HepG2 (cell line): ENCODE measurements at regions not wholly inside any gene's neighbourhood (a gene's known extent, or its start where the extent isn't known, plus 50 kb on each side); places are given as distances from the start of the nearest gene placed in this dataset.

Source experiments
- ATAC-seq: fragments of 200-7000 bp; cut with Tn5 transposase; 3 replicates; pipeline ENCODE4 v1.9.1; 2020; ENCODE audit warnings: mild to moderate bottlenecking, moderate library complexity
- BruUV-seq: library from RNA; stranded (reverse); fragments of 400-500 nt; replicated peaks from 2 replicates; lab custom pipeline; 2021; lab: Mats Ljungman, UMichigan
- CTCF ChIA-PET: fragments of 300-600 bp; formaldehyde crosslinking; extraction: SDS; loops from one replicate; lab custom pipeline; 2021; ENCODE audit warnings: low total read pairs, inconsistent platforms, low intra/inter-chr PET ratio; lab: Yijun Ruan, JAX
- POLR2A ChIA-PET: fragments of 350-600 bp; sonication (Branson Sonifier 250); formaldehyde crosslinking; loops from one replicate; lab custom pipeline; 2020; ENCODE audit warnings: antibody characterized with exemption, inconsistent platforms; lab: Yijun Ruan, JAX
- DNase-seq: peaks from one replicate; pipeline ENCODE4 v3.0.0-alpha.2; 2015; ENCODE audit warnings: low spot score
- FAIRE-seq: peaks from 3 replicates; lab custom pipeline; 2011; peaks lifted over from hg19 to GRCh38; lab: Jason Lieb, UNC
- H2AFZ ChIP-seq: one replicate; pipeline ENCODE4 v1.6.1; 2011; ENCODE audit warnings: low read length, inconsistent platforms
- H3K27ac ChIP-seq: fragments of 300-600 bp; 3 replicates; pipeline ENCODE4 v1.8.0; 2011; ENCODE audit warnings: mixed run types, mild to moderate bottlenecking, mixed read lengths, low read length, inconsistent platforms; ENCODE audit not compliant: insufficient read depth; ENCODE audit errors: extremely low read length
- H3K27me3 ChIP-seq, 2 experiments: fragments of 200-600 bp in 1 of 2; 2 replicates in 1 of 2; 3 replicates in 1 of 2; pipeline versions ENCODE4 v1.6.0 to v1.8.0; 2011; ENCODE audit warnings: low read length in 2 of 2, mild to moderate bottlenecking in 2 of 2, moderate library complexity in 2 of 2, inconsistent platforms in 1 of 2; ENCODE audit not compliant: insufficient read depth in 2 of 2, control insufficient read depth in 1 of 2
- H3K36me3 ChIP-seq, 2 experiments: fragments of 200-600 bp in 1 of 2; replicated peaks in 1 of 2; 2 replicates in 1 of 2; 3 replicates in 1 of 2; pipeline versions ENCODE4 v1.5.1 to v1.8.0; 2011; ENCODE audit warnings: low read length in 2 of 2, inconsistent platforms in 1 of 2; ENCODE audit not compliant: insufficient read depth in 2 of 2, control insufficient read depth in 1 of 2
- H3K4me1 ChIP-seq: 2 replicates; pipeline ENCODE4 v1.5.1; 2012; ENCODE audit warnings: low read length, inconsistent platforms; ENCODE audit not compliant: insufficient read depth
- H3K4me2 ChIP-seq: 2 replicates; pipeline ENCODE4 v1.6.0; 2011; ENCODE audit warnings: low read depth, low read length, inconsistent platforms
- H3K4me3 ChIP-seq, 3 experiments: fragments of 200-600 bp in 1 of 3; sonication (generic), shearing (Covaris generic) in 1 of 3; replicated peaks in 1 of 3; 2 replicates each; pipeline ENCODE4 v1.5.1; 2011 to 2016; ENCODE audit warnings: low read length in 3 of 3, inconsistent platforms in 2 of 3, low read depth in 2 of 3, mild to moderate bottlenecking in 2 of 3, control low read depth in 1 of 3, mixed read lengths in 1 of 3; ENCODE audit not compliant: insufficient read depth in 1 of 3
- H3K79me2 ChIP-seq: one replicate; pipeline ENCODE4 v1.6.1; 2011; ENCODE audit warnings: low read length, inconsistent platforms; ENCODE audit not compliant: insufficient read depth
- H3K9ac ChIP-seq: 2 replicates; pipeline ENCODE4 v1.6.0; 2011; ENCODE audit warnings: mild to moderate bottlenecking, low read depth, low read length, inconsistent platforms; ENCODE audit not compliant: insufficient read depth
- H3K9me3 ChIP-seq: 2 replicates; pipeline ENCODE4 v1.5.1; 2012; ENCODE audit warnings: mild to moderate bottlenecking, low read length
- H4K20me1 ChIP-seq: 2 replicates; pipeline ENCODE4 v1.6.0; 2011; ENCODE audit warnings: inconsistent platforms, mild to moderate bottlenecking, low read length, moderate library complexity; ENCODE audit not compliant: insufficient read depth
- AGO1 ChIP-seq: fragments of 200-400 bp; formaldehyde crosslinking; IDR thresholded peaks from 2 replicates; pipeline ENCODE4 v1.6.1; 2017; ENCODE audit warnings: mild to moderate bottlenecking, low read depth, low read length, moderate library complexity; ENCODE audit not compliant: poor library complexity, severe bottlenecking
- IRX3 ChIP-seq: sonication (generic); formaldehyde crosslinking; IDR thresholded peaks from 2 replicates; pipeline ENCODE4 v1.8.1; 2023; ENCODE audit warnings: mild to moderate bottlenecking, low read depth, missing genetic modification reagents, borderline replicate concordance
- KDM6A ChIP-seq: IDR thresholded peaks from 2 replicates; pipeline ENCODE4 v1.6.1; 2016; ENCODE audit warnings: low read depth
- KLF15 ChIP-seq: sonication (generic); formaldehyde crosslinking; IDR thresholded peaks from 2 replicates; pipeline ENCODE4 v1.8.1; 2023; ENCODE audit warnings: borderline replicate concordance, mild to moderate bottlenecking, inconsistent platforms, missing genetic modification reagents, mixed read lengths
- MIER2 ChIP-seq: IDR thresholded peaks from 2 replicates; pipeline ENCODE4 v1.6.1; 2016; ENCODE audit warnings: missing biosample characterization, missing genetic modification reagents
- MTF1 ChIP-seq: sonication (generic); formaldehyde crosslinking; IDR thresholded peaks from 2 replicates; pipeline ENCODE4 v1.5.0; 2020; ENCODE audit warnings: missing genetic modification reagents
- NAIF1 ChIP-seq: sonication (generic); formaldehyde crosslinking; IDR thresholded peaks from 2 replicates; pipeline ENCODE4 v1.5.0; 2020; ENCODE audit warnings: mild to moderate bottlenecking, missing genetic modification reagents, borderline replicate concordance
- NFRKB ChIP-seq: fragments of 450-650 bp; IDR thresholded peaks from 2 replicates; pipeline ENCODE4 v1.6.1; 2017
- PTBP1 ChIP-seq: fragments of 200-400 bp; formaldehyde crosslinking; IDR thresholded peaks from 2 replicates; pipeline ENCODE4 v1.6.1; 2018; ENCODE audit warnings: low read length, low read depth; ENCODE audit not compliant: poor library complexity, severe bottlenecking
- SIX1 ChIP-seq: sonication (generic); formaldehyde crosslinking; IDR thresholded peaks from 2 replicates; pipeline ENCODE4 v1.4.0; 2020; ENCODE audit warnings: missing genetic modification reagents, borderline replicate concordance
- U2AF2 ChIP-seq: fragments of 200-400 bp; formaldehyde crosslinking; IDR thresholded peaks from 2 replicates; pipeline ENCODE4 v1.6.1; 2017; ENCODE audit warnings: low read depth, mild to moderate bottlenecking, low read length
- YEATS2 ChIP-seq: sonication (generic); formaldehyde crosslinking; IDR thresholded peaks from 2 replicates; pipeline ENCODE4 v1.4.0; 2020; ENCODE audit warnings: missing genetic modification reagents, borderline replicate concordance
- ZFP62 ChIP-seq: sonication (generic); formaldehyde crosslinking; IDR thresholded peaks from 2 replicates; pipeline ENCODE4 v1.4.0; 2020; ENCODE audit warnings: missing genetic modification reagents
- ZNF543 ChIP-seq: sonication (generic); formaldehyde crosslinking; IDR thresholded peaks from 2 replicates; pipeline ENCODE4 v1.4.0; 2020; ENCODE audit warnings: mild to moderate bottlenecking, missing genetic modification reagents
- WGBS: methylation state at CpG from one replicate; pipeline ENCODE4 v1.1.6; 2017; ENCODE audit warnings: low lambda C conversion rate; 5-methylcytosine and 5-hydroxymethylcytosine counted together
- in situ Hi-C: cut with HindIII; loops from 2 replicates; pipeline ENCODE4 v1.10.0; 2017; ENCODE audit warnings: low pct_unique_long_range_greater_than_20kb; ENCODE audit not compliant: extremely low pct_ligation_motif_present
- intact Hi-C: fragments of 100-400 bp; cut with micrococcal nuclease; formaldehyde crosslinking; loops from one replicate; pipeline ENCODE4 v1.10.0; 2022; ENCODE audit not compliant: unreplicated experiment
- TF ChIP-seq, protein P1 (sequence below): sonication (generic); formaldehyde crosslinking; IDR thresholded peaks from 2 replicates; pipeline ENCODE4 v1.4.0; 2020; ENCODE audit warnings: missing genetic modification reagents, borderline replicate concordance
- TF ChIP-seq, protein P2 (sequence below): sonication (generic); formaldehyde crosslinking; IDR thresholded peaks from 2 replicates; pipeline ENCODE4 v1.4.0; 2020; ENCODE audit warnings: missing genetic modification reagents

DNA sequence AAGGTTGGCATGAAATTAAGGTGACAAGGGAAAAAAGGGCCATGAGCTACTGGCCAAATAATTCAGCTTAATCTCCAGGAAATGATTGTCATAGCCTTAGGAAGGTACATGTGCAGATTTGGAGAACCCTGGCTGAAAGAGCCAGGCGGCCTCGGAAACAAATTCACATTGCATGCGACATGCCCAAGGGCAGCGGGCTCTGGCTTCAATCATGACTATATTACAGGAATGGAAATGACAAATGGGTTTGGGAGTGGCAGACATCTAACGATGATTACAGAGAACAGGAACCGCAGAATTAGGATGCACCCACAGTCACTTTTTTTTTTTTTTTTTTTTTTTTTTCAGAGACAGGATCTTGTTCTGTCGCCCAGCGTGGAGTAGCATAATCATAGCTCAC lies 112.4 kb upstream of the SALL4 start:
- ChIA-PET CTCF (no interaction called here), POLR2A (no interaction called here)
- Histone ChIP-seq H3K79me2 (no peaks in the 10 kb centered on the region), H3K27ac (no peak overlapping the region), H3K27me3 (peaks cover 0 to 4% of the 10 kb centered on the region in 2 experiments; a peak in 1 of 5 replicates), H4K20me1 (no peaks in the 10 kb centered on the region), H3K4me2 (no peak overlapping the region), H3K4me1 (no peaks in the 10 kb centered on the region), H3K4me3 (no peak overlapping the region), H3K9me3 (no peaks in the 10 kb centered on the region), H3K9ac (no peak overlapping the region), H3K36me3 (no peaks in the 10 kb centered on the region), H2AFZ (no peak overlapping the region)
- BruUV-seq, result no TSS peak
- ATAC-seq (no peak), FAIRE-seq (no peak), DNase-seq (no peak)
- WGBS, result 74% methylated on average over 8 of the region's 8 CpGs
- intact Hi-C loops (no loop called here), in situ Hi-C loops (no loop called here)
- TF ChIP-seq IRX3 (CRISPR knock-in tag), result no peak
- no peak for TF ChIP-seq SIX1
- no peak for TF ChIP-seq ZNF543 (CRISPR knock-in tag)
- TF ChIP-seq KLF15 (CRISPR knock-in tag), result no peak
- TF ChIP-seq, protein P1, sequence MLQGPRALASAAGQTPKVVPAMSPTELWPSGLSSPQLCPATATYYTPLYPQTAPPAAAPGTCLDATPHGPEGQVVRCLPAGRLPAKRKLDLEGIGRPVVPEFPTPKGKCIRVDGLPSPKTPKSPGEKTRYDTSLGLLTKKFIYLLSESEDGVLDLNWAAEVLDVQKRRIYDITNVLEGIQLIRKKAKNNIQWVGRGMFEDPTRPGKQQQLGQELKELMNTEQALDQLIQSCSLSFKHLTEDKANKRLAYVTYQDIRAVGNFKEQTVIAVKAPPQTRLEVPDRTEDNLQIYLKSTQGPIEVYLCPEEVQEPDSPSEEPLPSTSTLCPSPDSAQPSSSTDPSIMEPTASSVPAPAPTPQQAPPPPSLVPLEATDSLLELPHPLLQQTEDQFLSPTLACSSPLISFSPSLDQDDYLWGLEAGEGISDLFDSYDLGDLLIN (CRISPR knock-in tag), result no peak
- no peak for TF ChIP-seq ZFP62 (CRISPR knock-in tag)
- TF ChIP-seq KDM6A (CRISPR knock-in tag), result no peak
- no peak for TF ChIP-seq NAIF1 (CRISPR knock-in tag)
- TF ChIP-seq U2AF2, result no peak
- no peak for TF ChIP-seq YEATS2 (CRISPR knock-in tag)
- no peak for TF ChIP-seq MTF1 (CRISPR knock-in tag)
- no peak for TF ChIP-seq NFRKB
- TF ChIP-seq, protein P2, sequence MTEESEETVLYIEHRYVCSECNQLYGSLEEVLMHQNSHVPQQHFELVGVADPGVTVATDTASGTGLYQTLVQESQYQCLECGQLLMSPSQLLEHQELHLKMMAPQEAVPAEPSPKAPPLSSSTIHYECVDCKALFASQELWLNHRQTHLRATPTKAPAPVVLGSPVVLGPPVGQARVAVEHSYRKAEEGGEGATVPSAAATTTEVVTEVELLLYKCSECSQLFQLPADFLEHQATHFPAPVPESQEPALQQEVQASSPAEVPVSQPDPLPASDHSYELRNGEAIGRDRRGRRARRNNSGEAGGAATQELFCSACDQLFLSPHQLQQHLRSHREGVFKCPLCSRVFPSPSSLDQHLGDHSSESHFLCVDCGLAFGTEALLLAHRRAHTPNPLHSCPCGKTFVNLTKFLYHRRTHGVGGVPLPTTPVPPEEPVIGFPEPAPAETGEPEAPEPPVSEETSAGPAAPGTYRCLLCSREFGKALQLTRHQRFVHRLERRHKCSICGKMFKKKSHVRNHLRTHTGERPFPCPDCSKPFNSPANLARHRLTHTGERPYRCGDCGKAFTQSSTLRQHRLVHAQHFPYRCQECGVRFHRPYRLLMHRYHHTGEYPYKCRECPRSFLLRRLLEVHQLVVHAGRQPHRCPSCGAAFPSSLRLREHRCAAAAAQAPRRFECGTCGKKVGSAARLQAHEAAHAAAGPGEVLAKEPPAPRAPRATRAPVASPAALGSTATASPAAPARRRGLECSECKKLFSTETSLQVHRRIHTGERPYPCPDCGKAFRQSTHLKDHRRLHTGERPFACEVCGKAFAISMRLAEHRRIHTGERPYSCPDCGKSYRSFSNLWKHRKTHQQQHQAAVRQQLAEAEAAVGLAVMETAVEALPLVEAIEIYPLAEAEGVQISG (CRISPR knock-in tag), result no peak
- no peak for TF ChIP-seq MIER2 (CRISPR knock-in tag)
- TF ChIP-seq AGO1, result no peak
- no peak for TF ChIP-seq PTBP1
